GM23338 (cell line): ENCODE measurements at regions not wholly inside any gene's neighbourhood (a gene's known extent, or its start where the extent isn't known, plus 50 kb on each side); places are given as distances from the start of the nearest gene placed in this dataset.
A peak's percentile ranks its signal among the peaks of the same experiment; 100 is the strongest.

ENCODE experiments used
- ATAC-seq: fragments of 200-7000 bp; cut with Tn5 transposase; 3 replicates; pipeline ENCODE4 v1.9.1; 2020
- DNase-seq: peaks from one replicate; pipeline ENCODE4 v3.0.0-alpha.2; 2015; ENCODE audit warnings: low spot score
- H2AFZ ChIP-seq: fragments of 200-600 bp; sonication (generic); 2 replicates; pipeline ENCODE4 v1.8.0; 2016; ENCODE audit warnings: antibody characterized with exemption, mild to moderate bottlenecking, moderate library complexity
- H3F3A ChIP-seq: fragments of 200-600 bp; sonication (generic); replicated peaks from 2 replicates; pipeline ENCODE4 v1.8.0; 2017; ENCODE audit warnings: antibody characterized with exemption, mixed run types, low read depth
- H3K27ac ChIP-seq: fragments of 200-600 bp; sonication (generic); 2 replicates; pipeline ENCODE4 v1.6.1; 2016; ENCODE audit warnings: low read depth
- H3K27me3 ChIP-seq: fragments of 200-600 bp; sonication (generic); 2 replicates; pipeline ENCODE4 v1.8.0; 2016; ENCODE audit warnings: mild to moderate bottlenecking, mixed run types, moderate library complexity; ENCODE audit not compliant: insufficient read depth
- H3K36me3 ChIP-seq: fragments of 200-600 bp; sonication (generic); 2 replicates; pipeline ENCODE4 v1.8.0; 2016; ENCODE audit warnings: mild to moderate bottlenecking; ENCODE audit not compliant: insufficient read depth
- H3K4me1 ChIP-seq: fragments of 200-600 bp; sonication (generic); 2 replicates; pipeline ENCODE4 v1.8.0; 2016; ENCODE audit warnings: mild to moderate bottlenecking, moderate library complexity; ENCODE audit not compliant: insufficient read depth
- H3K4me2 ChIP-seq: fragments of 200-600 bp; sonication (generic); 2 replicates; pipeline ENCODE4 v1.7.1; 2017; ENCODE audit warnings: mixed run types
- H3K4me3 ChIP-seq: fragments of 200-600 bp; sonication (generic); 2 replicates; pipeline ENCODE4 v1.6.1; 2016; ENCODE audit warnings: mixed run types
- H3K79me2 ChIP-seq: fragments of 200-600 bp; sonication (generic); replicated peaks from 2 replicates; pipeline ENCODE4 v1.8.0; 2017; ENCODE audit warnings: mild to moderate bottlenecking; ENCODE audit not compliant: insufficient read depth
- H3K9me2 ChIP-seq: fragments of 200-600 bp; sonication (generic); 2 replicates; pipeline ENCODE4 v1.8.0; 2017; ENCODE audit not compliant: insufficient read depth
- H4K20me1 ChIP-seq: fragments of 200-600 bp; sonication (generic); replicated peaks from 2 replicates; pipeline ENCODE4 v1.8.0; 2017; ENCODE audit warnings: mild to moderate bottlenecking; ENCODE audit not compliant: insufficient read depth
- H3K27ac Mint-ChIP-seq: 2 replicates; pipeline ENCODE4 v1.8.0; 2020; ENCODE audit warnings: inconsistent platforms, mild to moderate bottlenecking, moderate library complexity, mixed read lengths
- H3K27me3 Mint-ChIP-seq: 3 replicates; pipeline ENCODE4 v1.8.0; 2022; ENCODE audit warnings: low read depth, mild to moderate bottlenecking, moderate library complexity, mixed read lengths, inconsistent platforms; ENCODE audit not compliant: insufficient read depth, poor library complexity
- H3K36me3 Mint-ChIP-seq: 3 replicates; pipeline ENCODE4 v1.8.0; 2021; ENCODE audit warnings: low read depth, mild to moderate bottlenecking, inconsistent platforms, moderate library complexity, mixed read lengths
- H3K4me1 Mint-ChIP-seq: 3 replicates; pipeline ENCODE4 v1.8.0; 2020; ENCODE audit warnings: mild to moderate bottlenecking, inconsistent platforms, mixed read lengths
- H3K4me3 Mint-ChIP-seq: 3 replicates; pipeline ENCODE4 v1.8.0; 2021; ENCODE audit warnings: moderate library complexity, mild to moderate bottlenecking, inconsistent platforms, mixed read lengths
- H3K9me3 Mint-ChIP-seq: 3 replicates; pipeline ENCODE4 v1.8.0; 2020; ENCODE audit warnings: moderate library complexity, mild to moderate bottlenecking, inconsistent platforms, mixed read lengths
- EZH2 ChIP-seq: fragments of 200-600 bp; sonication (generic); IDR thresholded peaks from one replicate; pipeline ENCODE4 v1.8.0; 2017; ENCODE audit warnings: antibody characterized with exemption, mild to moderate bottlenecking, low read depth; ENCODE audit not compliant: unreplicated experiment
- JUNB ChIP-seq: IDR thresholded peaks from one replicate; pipeline ENCODE4 v1.6.1; 2016; ENCODE audit warnings: antibody characterized with exemption; ENCODE audit not compliant: unreplicated experiment
- NANOG ChIP-seq: IDR thresholded peaks from 2 replicates; pipeline ENCODE4 v1.6.1; 2016; ENCODE audit warnings: antibody characterized with exemption, borderline replicate concordance
- STAT1 ChIP-seq: IDR thresholded peaks from one replicate; pipeline ENCODE4 v1.6.1; 2016; ENCODE audit warnings: antibody characterized with exemption; ENCODE audit not compliant: unreplicated experiment
- TF ChIP-seq, protein P1 (sequence below): fragments of 250-450 bp; sonication (Bioruptor Pico); IDR thresholded peaks from 2 replicates; pipeline ENCODE4 v1.5.0; 2020; ENCODE audit warnings: mild to moderate bottlenecking, moderate library complexity

DNA sequence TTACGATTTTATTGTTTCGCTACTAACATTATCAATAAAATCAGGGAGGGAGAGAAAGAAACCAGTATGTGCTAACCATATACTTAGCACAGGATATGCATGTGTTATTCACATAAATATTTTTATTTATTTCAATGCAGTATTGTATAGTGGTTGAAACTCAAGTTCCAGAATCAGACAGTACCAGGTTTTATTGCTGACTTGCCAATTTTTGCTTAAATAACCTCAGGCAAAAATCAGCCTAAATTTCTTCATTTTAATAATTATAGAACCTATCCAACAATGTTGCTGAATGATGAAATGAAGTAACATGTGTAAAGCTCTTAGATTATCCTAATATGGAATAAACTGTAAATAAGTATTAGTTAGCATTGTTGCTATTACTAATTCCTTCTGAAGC, 61.4 kb upstream of the LRRC7 start:
- no peaks in the 10 kb centered on the region for H3K9me2 ChIP-seq
- TF ChIP-seq, protein P1, sequence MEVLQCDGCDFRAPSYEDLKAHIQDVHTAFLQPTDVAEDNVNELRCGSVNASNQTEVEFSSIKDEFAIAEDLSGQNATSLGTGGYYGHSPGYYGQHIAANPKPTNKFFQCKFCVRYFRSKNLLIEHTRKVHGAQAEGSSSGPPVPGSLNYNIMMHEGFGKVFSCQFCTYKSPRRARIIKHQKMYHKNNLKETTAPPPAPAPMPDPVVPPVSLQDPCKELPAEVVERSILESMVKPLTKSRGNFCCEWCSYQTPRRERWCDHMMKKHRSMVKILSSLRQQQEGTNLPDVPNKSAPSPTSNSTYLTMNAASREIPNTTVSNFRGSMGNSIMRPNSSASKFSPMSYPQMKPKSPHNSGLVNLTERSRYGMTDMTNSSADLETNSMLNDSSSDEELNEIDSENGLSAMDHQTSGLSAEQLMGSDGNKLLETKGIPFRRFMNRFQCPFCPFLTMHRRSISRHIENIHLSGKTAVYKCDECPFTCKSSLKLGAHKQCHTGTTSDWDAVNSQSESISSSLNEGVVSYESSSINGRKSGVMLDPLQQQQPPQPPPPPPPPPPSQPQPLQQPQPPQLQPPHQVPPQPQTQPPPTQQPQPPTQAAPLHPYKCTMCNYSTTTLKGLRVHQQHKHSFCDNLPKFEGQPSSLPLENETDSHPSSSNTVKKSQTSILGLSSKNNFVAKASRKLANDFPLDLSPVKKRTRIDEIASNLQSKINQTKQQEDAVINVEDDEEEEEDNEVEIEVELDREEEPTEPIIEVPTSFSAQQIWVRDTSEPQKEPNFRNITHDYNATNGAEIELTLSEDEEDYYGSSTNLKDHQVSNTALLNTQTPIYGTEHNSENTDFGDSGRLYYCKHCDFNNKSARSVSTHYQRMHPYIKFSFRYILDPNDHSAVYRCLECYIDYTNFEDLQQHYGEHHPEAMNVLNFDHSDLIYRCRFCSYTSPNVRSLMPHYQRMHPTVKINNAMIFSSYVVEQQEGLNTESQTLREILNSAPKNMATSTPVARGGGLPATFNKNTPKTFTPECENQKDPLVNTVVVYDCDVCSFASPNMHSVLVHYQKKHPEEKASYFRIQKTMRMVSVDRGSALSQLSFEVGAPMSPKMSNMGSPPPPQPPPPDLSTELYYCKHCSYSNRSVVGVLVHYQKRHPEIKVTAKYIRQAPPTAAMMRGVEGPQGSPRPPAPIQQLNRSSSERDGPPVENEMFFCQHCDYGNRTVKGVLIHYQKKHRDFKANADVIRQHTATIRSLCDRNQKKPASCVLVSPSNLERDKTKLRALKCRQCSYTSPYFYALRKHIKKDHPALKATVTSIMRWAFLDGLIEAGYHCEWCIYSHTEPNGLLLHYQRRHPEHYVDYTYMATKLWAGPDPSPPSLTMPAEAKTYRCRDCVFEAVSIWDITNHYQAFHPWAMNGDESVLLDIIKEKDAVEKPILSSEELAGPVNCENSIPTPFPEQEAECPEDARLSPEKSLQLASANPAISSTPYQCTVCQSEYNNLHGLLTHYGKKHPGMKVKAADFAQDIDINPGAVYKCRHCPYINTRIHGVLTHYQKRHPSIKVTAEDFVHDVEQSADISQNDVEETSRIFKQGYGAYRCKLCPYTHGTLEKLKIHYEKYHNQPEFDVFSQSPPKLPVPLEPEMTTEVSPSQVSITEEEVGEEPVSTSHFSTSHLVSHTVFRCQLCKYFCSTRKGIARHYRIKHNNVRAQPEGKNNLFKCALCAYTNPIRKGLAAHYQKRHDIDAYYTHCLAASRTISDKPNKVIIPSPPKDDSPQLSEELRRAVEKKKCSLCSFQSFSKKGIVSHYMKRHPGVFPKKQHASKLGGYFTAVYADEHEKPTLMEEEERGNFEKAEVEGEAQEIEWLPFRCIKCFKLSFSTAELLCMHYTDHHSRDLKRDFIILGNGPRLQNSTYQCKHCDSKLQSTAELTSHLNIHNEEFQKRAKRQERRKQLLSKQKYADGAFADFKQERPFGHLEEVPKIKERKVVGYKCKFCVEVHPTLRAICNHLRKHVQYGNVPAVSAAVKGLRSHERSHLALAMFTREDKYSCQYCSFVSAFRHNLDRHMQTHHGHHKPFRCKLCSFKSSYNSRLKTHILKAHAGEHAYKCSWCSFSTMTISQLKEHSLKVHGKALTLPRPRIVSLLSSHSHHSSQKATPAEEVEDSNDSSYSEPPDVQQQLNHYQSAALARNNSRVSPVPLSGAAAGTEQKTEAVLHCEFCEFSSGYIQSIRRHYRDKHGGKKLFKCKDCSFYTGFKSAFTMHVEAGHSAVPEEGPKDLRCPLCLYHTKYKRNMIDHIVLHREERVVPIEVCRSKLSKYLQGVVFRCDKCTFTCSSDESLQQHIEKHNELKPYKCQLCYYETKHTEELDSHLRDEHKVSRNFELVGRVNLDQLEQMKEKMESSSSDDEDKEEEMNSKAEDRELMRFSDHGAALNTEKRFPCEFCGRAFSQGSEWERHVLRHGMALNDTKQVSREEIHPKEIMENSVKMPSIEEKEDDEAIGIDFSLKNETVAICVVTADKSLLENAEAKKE (CRISPR knock-in tag) = no peak
- no peak for TF ChIP-seq NANOG
- H3K4me1 ChIP-seq = peaks cover 13% of the 10 kb centered on the region; the same call in 1 of the 2 replicates
- no peaks in the 10 kb centered on the region for H3K27me3 ChIP-seq
- H3K79me2 ChIP-seq = no peaks in the 10 kb centered on the region
- no peak overlapping the region for H3K27ac ChIP-seq
- H3K4me3 ChIP-seq = no peak overlapping the region
- no peaks in the 10 kb centered on the region for H3F3A ChIP-seq
- H2AFZ ChIP-seq = no peak overlapping the region
- H3K27ac Mint-ChIP-seq = no peak overlapping the region
- ATAC-seq (no peak), DNase-seq (no peak)
- H3K4me2 ChIP-seq = no peak overlapping the region
- H3K4me3 Mint-ChIP-seq = no peak overlapping the region
- no peaks in the 10 kb centered on the region for H3K36me3 Mint-ChIP-seq
- H3K27me3 Mint-ChIP-seq = no peaks in the 10 kb centered on the region
- H3K4me1 Mint-ChIP-seq = peaks cover 5% of the 10 kb centered on the region; the same call in 2 of the 3 replicates
- no peaks in the 10 kb centered on the region for H3K36me3 ChIP-seq
- H4K20me1 ChIP-seq = no peaks in the 10 kb centered on the region
- H3K9me3 Mint-ChIP-seq = no peaks in the 10 kb centered on the region

DNA sequence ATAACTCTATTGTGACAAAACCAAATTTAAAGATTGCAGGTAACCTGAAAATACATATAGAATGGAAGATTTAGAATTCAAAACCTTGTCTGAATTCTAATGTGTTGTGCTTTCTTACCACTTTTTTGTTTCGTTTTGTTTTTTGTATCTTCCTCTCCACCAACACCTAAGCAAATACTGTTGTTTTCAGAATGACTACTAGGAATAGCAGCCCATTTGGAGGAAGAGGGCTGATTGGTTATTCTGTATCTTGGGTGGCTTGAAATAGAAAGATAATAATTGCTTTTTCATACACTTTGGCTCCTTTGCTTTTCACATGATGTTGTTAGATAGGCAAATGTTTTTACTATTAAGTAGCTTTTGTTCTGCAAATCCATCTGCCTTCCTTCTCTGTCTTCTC, 61.0 kb upstream of the LRRC7 start:
- Histone ChIP-seq H3K4me2 (no peak overlapping the region; the same call in 1 of the 2 replicates), H3K4me3 (no peak overlapping the region), H3K36me3 (no peaks in the 10 kb centered on the region), H3F3A (no peaks in the 10 kb centered on the region), H3K27me3 (no peaks in the 10 kb centered on the region), H3K27ac (no peak overlapping the region), H3K4me1 (peaks cover 13% of the 10 kb centered on the region; the same call in 1 of the 2 replicates), H3K79me2 (no peaks in the 10 kb centered on the region), H2AFZ (0 out of 2 replicates have a peak overlapping the region, but pooled peaks have one; percentile 35), H3K9me2 (no peaks in the 10 kb centered on the region), H4K20me1 (no peaks in the 10 kb centered on the region)
- no peaks in the 10 kb centered on the region for H3K9me3 Mint-ChIP-seq
- ATAC-seq (no peak), DNase-seq (no peak)
- H3K4me3 Mint-ChIP-seq = no peak overlapping the region
- H3K36me3 Mint-ChIP-seq = no peaks in the 10 kb centered on the region
- H3K4me1 Mint-ChIP-seq = peaks cover 5% of the 10 kb centered on the region; the same call in 2 of the 3 replicates
- no peak overlapping the region for H3K27ac Mint-ChIP-seq
- no peaks in the 10 kb centered on the region for H3K27me3 Mint-ChIP-seq
- TF ChIP-seq, protein P1 (CRISPR knock-in tag) = no peak
- no peak for TF ChIP-seq STAT1
- TF ChIP-seq EZH2 = no peak
- TF ChIP-seq JUNB = no peak
